ENCODE measurements at regions not wholly inside any gene's neighbourhood (a gene's known extent, or its start where the extent isn't known, plus 50 kb on each side); places are given as distances from the start of the nearest gene placed in this dataset.
"Not testable (repeated sequence)": the region's sequence is repeated elsewhere in the genome, so short reads cannot be mapped to it uniquely, and the experiment has no call there.

- not testable (repeated sequence) for DNase-seq
Measured at GRCh38 chr11:3513311-3513710, 128.5 kb downstream of the ART5 start.

GRCh38 chr11:3512751-3513150 is 129.0 kb downstream of the ART5 start:
- DNase-seq = not testable (repeated sequence)

- DNase-seq = not testable (repeated sequence)
Measured at GRCh38 chr11:3512133-3512703, 129.6 kb downstream of the ART5 start.

GRCh38 chr11:3511416-3512132 is 130.2 kb downstream of the ART5 start:
- DNase-seq = not testable (repeated sequence)

- DNase-seq = not testable (repeated sequence)
Measured at GRCh38 chr11:3509563-3509962, 130.6 kb upstream of the ZNF195 start.

GRCh38 chr11:3499198-3499597 is 120.3 kb upstream of the ZNF195 start:
- DNase-seq = not testable (repeated sequence)

- not testable (repeated sequence) for DNase-seq
Measured at GRCh38 chr11:3498356-3498755, 119.4 kb upstream of the ZNF195 start.

- not testable (repeated sequence) for DNase-seq
Measured at GRCh38 chr11:3493152-3493551, 114.2 kb upstream of the ZNF195 start.

GRCh38 chr11:3488003-3488402 is 109.1 kb upstream of the ZNF195 start:
- DNase-seq = not testable (repeated sequence)

GRCh38 chr11:3485737-3486136 is 106.8 kb upstream of the ZNF195 start:
- not testable (repeated sequence) for DNase-seq

- not testable (repeated sequence) for DNase-seq
Measured at GRCh38 chr11:3476937-3477885, 98.3 kb upstream of the ZNF195 start.

GRCh38 chr11:3476084-3476936 is 97.4 kb upstream of the ZNF195 start:
- not testable (repeated sequence) for DNase-seq

- DNase-seq = not testable (repeated sequence)
Measured at GRCh38 chr11:3468963-3469362, 90.0 kb upstream of the ZNF195 start.

GRCh38 chr11:3467599-3467998 is 88.7 kb upstream of the ZNF195 start:
- DNase-seq = not testable (repeated sequence)

GRCh38 chr11:3455666-3456065 is 76.7 kb upstream of the ZNF195 start:
- DNase-seq = not testable (repeated sequence)

GRCh38 chr11:3454844-3455243 is 75.9 kb upstream of the ZNF195 start:
- peak; percentile 52 for DNase-seq

GRCh38 chr11:3453596-3454256 is 74.8 kb upstream of the ZNF195 start:
- not testable (repeated sequence) for DNase-seq

GRCh38 chr11:3450822-3451221 is 71.9 kb upstream of the ZNF195 start:
- not testable (repeated sequence) for DNase-seq

GRCh38 chr11:3445535-3445934 is 66.6 kb upstream of the ZNF195 start:
- not testable (repeated sequence) for DNase-seq

GRCh38 chr11:3444420-3444744 is 65.4 kb upstream of the ZNF195 start:
- not testable (repeated sequence) for DNase-seq

- DNase-seq = not testable (repeated sequence)
Measured at GRCh38 chr11:3443700-3444419, 64.9 kb upstream of the ZNF195 start.
